Osteocyte (in vitro differentiated cells): ENCODE measurements at regions not wholly inside any gene's neighbourhood (a gene's known extent, or its start where the extent isn't known, plus 50 kb on each side); places are given as distances from the start of the nearest gene placed in this dataset.

Source experiments
- DNase-seq: peaks from one replicate; pipeline ENCODE4 v3.0.0; 2021; ENCODE audit warnings: mixed read lengths; ENCODE audit not compliant: unreplicated experiment; ENCODE audit errors: extremely low spot score
- H3K27ac Mint-ChIP-seq: one replicate; pipeline ENCODE4 v1.8.0; 2021; ENCODE audit warnings: mild to moderate bottlenecking, mixed read lengths; ENCODE audit not compliant: unreplicated experiment
- H3K27me3 Mint-ChIP-seq: one replicate; pipeline ENCODE4 v1.8.0; 2021; ENCODE audit warnings: mixed read lengths; ENCODE audit not compliant: unreplicated experiment
- H3K36me3 Mint-ChIP-seq: one replicate; pipeline ENCODE4 v1.8.0; 2021; ENCODE audit warnings: mixed read lengths; ENCODE audit not compliant: unreplicated experiment
- H3K4me1 Mint-ChIP-seq: one replicate; pipeline ENCODE4 v1.8.0; 2021; ENCODE audit warnings: mixed read lengths; ENCODE audit not compliant: unreplicated experiment
- H3K4me3 Mint-ChIP-seq: one replicate; pipeline ENCODE4 v1.8.0; 2021; ENCODE audit warnings: mild to moderate bottlenecking, moderate library complexity, mixed read lengths; ENCODE audit not compliant: unreplicated experiment
- H3K9me3 Mint-ChIP-seq: one replicate; pipeline ENCODE4 v1.8.0; 2021; ENCODE audit warnings: mixed read lengths; ENCODE audit not compliant: unreplicated experiment
- CTCF ChIP-seq: fragments of 200-600 bp; sonication (generic); IDR thresholded peaks from 2 replicates; pipeline ENCODE4 v1.5.0; 2021; ENCODE audit warnings: antibody characterized with exemption, mild to moderate bottlenecking, moderate library complexity

DNA sequence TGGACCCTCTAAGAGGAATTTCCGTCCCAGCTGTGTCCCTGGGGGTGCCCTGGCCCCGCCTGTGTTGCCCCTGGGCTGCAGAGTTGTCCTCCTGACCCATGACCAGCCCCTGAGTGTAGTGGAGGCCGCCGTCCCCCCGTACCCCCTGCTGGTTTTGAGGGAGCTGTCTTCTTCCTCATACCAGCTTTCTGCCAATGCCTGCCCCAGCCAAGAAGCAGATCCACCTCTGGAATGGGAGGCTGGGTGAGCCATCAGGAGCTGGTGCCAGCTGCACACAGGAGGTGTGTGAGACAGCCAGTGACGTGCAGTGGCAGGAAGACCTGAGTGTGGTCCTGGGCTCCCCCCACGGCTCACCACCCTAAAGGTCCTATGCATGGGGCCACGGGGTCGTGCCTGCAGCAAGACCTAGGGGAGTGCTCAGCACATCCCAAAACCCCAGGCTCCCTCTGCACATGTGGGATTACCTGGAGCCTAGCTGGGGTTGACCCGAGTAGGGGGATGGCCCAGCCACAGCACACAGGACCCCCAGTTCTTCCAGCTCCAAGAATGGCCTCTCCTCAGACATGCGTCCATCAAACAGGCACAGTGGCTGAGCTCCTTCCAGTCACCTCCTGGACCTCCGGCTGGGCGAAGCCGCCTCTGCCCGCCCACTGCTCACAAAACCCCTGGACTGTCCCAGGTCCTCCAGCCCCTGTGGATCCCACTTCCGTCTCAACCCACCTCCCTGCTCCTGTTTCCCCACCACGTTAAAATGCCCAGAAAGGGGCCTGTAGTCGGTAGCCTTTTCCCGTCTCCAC, 647.6 kb downstream of the BRD1 start:
- Mint-ChIP-seq H3K4me3 (no peak overlapping the region), H3K27ac (no peak overlapping the region), H3K27me3 (no peaks in the 10 kb centered on the region), H3K9me3 (peaks cover 8% of the 10 kb centered on the region), H3K36me3 (no peaks in the 10 kb centered on the region), H3K4me1 (no peaks in the 10 kb centered on the region)
- no peak for DNase-seq
- no peak for TF ChIP-seq CTCF

GRCh38 chr22:49179175-49179574, 648.5 kb downstream of the BRD1 start:
- Mint-ChIP-seq H3K4me3 (no peak overlapping the region), H3K36me3 (no peaks in the 10 kb centered on the region), H3K27me3 (no peaks in the 10 kb centered on the region), H3K27ac (no peak overlapping the region), H3K9me3 (peaks cover 12% of the 10 kb centered on the region), H3K4me1 (no peaks in the 10 kb centered on the region)
- TF ChIP-seq CTCF: no peak
- no peak for DNase-seq

GRCh38 chr22:49178246-49179005, 649.2 kb downstream of the BRD1 start:
- Mint-ChIP-seq H3K4me1 (no peaks in the 10 kb centered on the region), H3K4me3 (no peak overlapping the region), H3K27ac (no peak overlapping the region), H3K36me3 (no peaks in the 10 kb centered on the region), H3K27me3 (no peaks in the 10 kb centered on the region), H3K9me3 (peaks cover 12% of the 10 kb centered on the region)
- no peak for DNase-seq
- TF ChIP-seq CTCF: no peak

DNA sequence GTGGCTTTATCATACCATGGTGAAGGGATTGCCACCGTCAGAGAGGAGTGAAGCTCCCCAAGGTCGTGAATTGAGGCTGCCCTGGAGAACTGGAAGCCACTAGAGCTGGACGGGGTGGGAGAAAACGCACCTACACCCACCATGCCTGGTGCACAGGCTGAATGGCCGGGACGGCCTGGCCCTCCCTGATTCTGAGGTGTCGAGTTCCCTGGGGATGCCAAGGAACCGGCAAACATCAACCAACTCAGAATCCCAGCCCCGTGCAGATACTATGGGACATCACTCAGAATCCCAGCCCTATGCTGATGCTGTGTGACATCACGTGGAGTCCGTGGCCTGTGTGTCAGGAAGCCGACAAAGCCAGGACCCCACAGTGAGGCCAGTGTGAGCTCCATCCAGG, 650.0 kb downstream of the BRD1 start:
- H3K27ac Mint-ChIP-seq: no peak overlapping the region
- H3K36me3 Mint-ChIP-seq: no peaks in the 10 kb centered on the region
- no peak overlapping the region for H3K4me3 Mint-ChIP-seq
- no peak for TF ChIP-seq CTCF
- no peaks in the 10 kb centered on the region for H3K4me1 Mint-ChIP-seq
- H3K9me3 Mint-ChIP-seq: peaks cover 12% of the 10 kb centered on the region
- H3K27me3 Mint-ChIP-seq: no peaks in the 10 kb centered on the region
- DNase-seq: no peak

GRCh38 chr22:49176956-49177355, 650.7 kb downstream of the BRD1 start:
- Mint-ChIP-seq H3K27me3 (no peaks in the 10 kb centered on the region), H3K4me3 (no peak overlapping the region), H3K9me3 (peaks cover 12% of the 10 kb centered on the region), H3K27ac (no peak overlapping the region), H3K4me1 (no peaks in the 10 kb centered on the region), H3K36me3 (no peaks in the 10 kb centered on the region)
- no peak for TF ChIP-seq CTCF
- DNase-seq: no peak
